ENCODE measurements at regions not wholly inside any gene's neighbourhood (a gene's known extent, or its start where the extent isn't known, plus 50 kb on each side); places are given as distances from the start of the nearest gene placed in this dataset.

DNA sequence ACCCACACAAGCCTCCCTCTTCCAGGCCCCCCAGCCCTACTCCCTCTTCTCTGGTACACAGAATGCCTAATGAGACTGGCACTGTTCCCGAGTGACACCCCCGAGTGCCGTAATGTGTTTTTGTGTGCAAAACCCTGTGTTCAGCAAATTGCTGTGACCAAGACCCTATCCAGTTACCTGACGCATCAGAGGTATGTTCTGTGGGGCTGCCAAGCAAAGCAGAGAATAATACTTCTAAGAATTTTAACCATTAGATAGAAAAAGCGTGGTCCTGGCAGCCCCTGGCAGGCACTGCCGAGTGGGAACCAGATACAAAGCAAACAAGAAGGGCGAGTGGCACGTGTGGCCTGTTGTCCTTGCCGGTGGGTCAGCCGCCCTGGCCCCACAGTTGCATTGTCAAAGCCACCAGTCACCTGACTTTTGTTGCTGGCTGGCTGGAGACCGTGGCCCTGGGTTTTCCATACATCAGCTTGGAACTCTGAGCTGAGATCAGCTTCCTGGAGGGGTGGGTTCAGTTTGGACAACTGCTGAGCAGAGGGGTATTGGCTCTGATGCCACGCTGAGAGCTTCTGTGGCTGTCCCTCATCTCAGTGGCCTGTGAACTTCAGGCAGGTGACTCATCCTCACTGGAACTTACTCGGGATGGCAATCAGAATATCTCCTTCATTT is 69.1 kb upstream of the BRD7 start:
- Histone ChIP-seq H3K4me3 (ENCODE audit: low read length) (no peak overlapping the region), H3K79me2 (replicated peaks; ENCODE audit: insufficient read depth, low read length) (no peaks in the 10 kb centered on the region), H3K27ac (ENCODE audit: low read length) (no peak overlapping the region), H3K4me2 (ENCODE audit: low read length) (no peak overlapping the region), H4K20me1 (ENCODE audit: insufficient read depth) (no peaks in the 10 kb centered on the region), H3K9me3 (ENCODE audit: low read length) (peaks cover 3% of the 10 kb centered on the region), H3K9me2 (ENCODE audit: insufficient read depth, low read length) (no peaks in the 10 kb centered on the region), H3K27me3 (ENCODE audit: insufficient read depth, low read depth, low read length) (no peaks in the 10 kb centered on the region), H3F3A (ENCODE audit: insufficient read depth, low read length, poor library complexity, severe bottlenecking) (no peaks in the 10 kb centered on the region), H3K9ac (ENCODE audit: low read length) (no peak overlapping the region), H2AFZ (ENCODE audit: low read depth, low read length) (no peak overlapping the region), H3K36me3 (ENCODE audit: insufficient read depth, low read length) (no peaks in the 10 kb centered on the region)
- no peak for TF ChIP-seq MXI1 (conservative IDR thresholded peaks at IDR 0.05; ENCODE audit: poor library complexity, severe bottlenecking)
- TF ChIP-seq, protein P1, sequence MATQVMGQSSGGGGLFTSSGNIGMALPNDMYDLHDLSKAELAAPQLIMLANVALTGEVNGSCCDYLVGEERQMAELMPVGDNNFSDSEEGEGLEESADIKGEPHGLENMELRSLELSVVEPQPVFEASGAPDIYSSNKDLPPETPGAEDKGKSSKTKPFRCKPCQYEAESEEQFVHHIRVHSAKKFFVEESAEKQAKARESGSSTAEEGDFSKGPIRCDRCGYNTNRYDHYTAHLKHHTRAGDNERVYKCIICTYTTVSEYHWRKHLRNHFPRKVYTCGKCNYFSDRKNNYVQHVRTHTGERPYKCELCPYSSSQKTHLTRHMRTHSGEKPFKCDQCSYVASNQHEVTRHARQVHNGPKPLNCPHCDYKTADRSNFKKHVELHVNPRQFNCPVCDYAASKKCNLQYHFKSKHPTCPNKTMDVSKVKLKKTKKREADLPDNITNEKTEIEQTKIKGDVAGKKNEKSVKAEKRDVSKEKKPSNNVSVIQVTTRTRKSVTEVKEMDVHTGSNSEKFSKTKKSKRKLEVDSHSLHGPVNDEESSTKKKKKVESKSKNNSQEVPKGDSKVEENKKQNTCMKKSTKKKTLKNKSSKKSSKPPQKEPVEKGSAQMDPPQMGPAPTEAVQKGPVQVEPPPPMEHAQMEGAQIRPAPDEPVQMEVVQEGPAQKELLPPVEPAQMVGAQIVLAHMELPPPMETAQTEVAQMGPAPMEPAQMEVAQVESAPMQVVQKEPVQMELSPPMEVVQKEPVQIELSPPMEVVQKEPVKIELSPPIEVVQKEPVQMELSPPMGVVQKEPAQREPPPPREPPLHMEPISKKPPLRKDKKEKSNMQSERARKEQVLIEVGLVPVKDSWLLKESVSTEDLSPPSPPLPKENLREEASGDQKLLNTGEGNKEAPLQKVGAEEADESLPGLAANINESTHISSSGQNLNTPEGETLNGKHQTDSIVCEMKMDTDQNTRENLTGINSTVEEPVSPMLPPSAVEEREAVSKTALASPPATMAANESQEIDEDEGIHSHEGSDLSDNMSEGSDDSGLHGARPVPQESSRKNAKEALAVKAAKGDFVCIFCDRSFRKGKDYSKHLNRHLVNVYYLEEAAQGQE (IDR thresholded peaks at IDR 0.05; ENCODE audit: borderline replicate concordance) = no peak
- TF ChIP-seq CTCF (IDR thresholded peaks at IDR 0.05; ENCODE audit: poor library complexity, severe bottlenecking) = no peak
- no peak for TF ChIP-seq SMC3 (conservative IDR thresholded peaks at IDR 0.05; ENCODE audit: poor library complexity)
- TF ChIP-seq POLR2AphosphoS5 (IDR thresholded peaks at IDR 0.05) = no peak
- no peak for TF ChIP-seq EZH2 (IDR thresholded peaks at IDR 0.05; ENCODE audit: borderline replicate concordance, insufficient read depth, low read length, poor library complexity, severe bottlenecking)
- no peak for TF ChIP-seq TAF1 (IDR thresholded peaks at IDR 0.05; ENCODE audit: low read depth)
- no peak for TF ChIP-seq RAD21 (conservative IDR thresholded peaks at IDR 0.05)
- no peak for TF ChIP-seq EP300 (conservative IDR thresholded peaks at IDR 0.05; ENCODE audit: poor library complexity, severe bottlenecking)

GRCh38 chr16:50436271-50436670 is 67.5 kb upstream of the BRD7 start:
- no peaks in the 10 kb centered on the region for H4K20me1 ChIP-seq (ENCODE audit: insufficient read depth)
- TF ChIP-seq TAF1 (IDR thresholded peaks at IDR 0.05; ENCODE audit: low read depth) (no peak), MXI1 (conservative IDR thresholded peaks at IDR 0.05; ENCODE audit: poor library complexity, severe bottlenecking) (no peak), SMC3 (conservative IDR thresholded peaks at IDR 0.05; ENCODE audit: poor library complexity) (no peak), EZH2 (IDR thresholded peaks at IDR 0.05; ENCODE audit: borderline replicate concordance, insufficient read depth, low read length, poor library complexity, severe bottlenecking) (no peak), POLR2AphosphoS5 (IDR thresholded peaks at IDR 0.05) (no peak), CTCF (IDR thresholded peaks at IDR 0.05; ENCODE audit: poor library complexity, severe bottlenecking) (no peak), EP300 (conservative IDR thresholded peaks at IDR 0.05; ENCODE audit: poor library complexity, severe bottlenecking) (no peak), RAD21 (conservative IDR thresholded peaks at IDR 0.05) (no peak)
- TF ChIP-seq, protein P1 (IDR thresholded peaks at IDR 0.05; ENCODE audit: borderline replicate concordance) = no peak
- H3K4me3 ChIP-seq (ENCODE audit: low read length) = no peak overlapping the region
- H3K36me3 ChIP-seq (ENCODE audit: insufficient read depth, low read length) = no peaks in the 10 kb centered on the region
- H3F3A ChIP-seq (ENCODE audit: insufficient read depth, low read length, poor library complexity, severe bottlenecking) = no peaks in the 10 kb centered on the region
- H3K9me3 ChIP-seq (ENCODE audit: low read length) = peaks cover 3% of the 10 kb centered on the region
- H3K4me2 ChIP-seq (ENCODE audit: low read length) = no peak overlapping the region
- H3K27me3 ChIP-seq (ENCODE audit: insufficient read depth, low read depth, low read length) = no peaks in the 10 kb centered on the region
- H3K27ac ChIP-seq (ENCODE audit: low read length) = no peak overlapping the region
- no peak overlapping the region for H2AFZ ChIP-seq (ENCODE audit: low read depth, low read length)
- no peaks in the 10 kb centered on the region for H3K9me2 ChIP-seq (ENCODE audit: insufficient read depth, low read length)
- H3K9ac ChIP-seq (ENCODE audit: low read length) = no peak overlapping the region
- H3K79me2 ChIP-seq (replicated peaks; ENCODE audit: insufficient read depth, low read length) = no peaks in the 10 kb centered on the region
